Activated CD8-positive, alpha-beta memory T cell treated with anti-CD3 and anti-CD28 coated beads, Interleukin-2, amount 50 U/mL, for 24 hours (primary cell): ENCODE measurements at regions not wholly inside any gene's neighbourhood (a gene's known extent, or its start where the extent isn't known, plus 50 kb on each side); places are given as distances from the start of the nearest gene placed in this dataset.
A peak's percentile ranks its signal among the peaks of the same experiment; 100 is the strongest.

Source experiments
- DNase-seq: peaks from one replicate; pipeline ENCODE4 v3.0.0-alpha.2; 2020; ENCODE audit errors: extremely low read depth

- no peak for DNase-seq
Observed at GRCh38 chr10:62631241-62631640, 173.3 kb upstream of the ADO start.

- no peak for DNase-seq
Observed at GRCh38 chr10:62632071-62632809, 172.3 kb upstream of the ADO start.

GRCh38 chr10:62633976-62634375, 170.5 kb upstream of the ADO start:
- no peak for DNase-seq

DNA sequence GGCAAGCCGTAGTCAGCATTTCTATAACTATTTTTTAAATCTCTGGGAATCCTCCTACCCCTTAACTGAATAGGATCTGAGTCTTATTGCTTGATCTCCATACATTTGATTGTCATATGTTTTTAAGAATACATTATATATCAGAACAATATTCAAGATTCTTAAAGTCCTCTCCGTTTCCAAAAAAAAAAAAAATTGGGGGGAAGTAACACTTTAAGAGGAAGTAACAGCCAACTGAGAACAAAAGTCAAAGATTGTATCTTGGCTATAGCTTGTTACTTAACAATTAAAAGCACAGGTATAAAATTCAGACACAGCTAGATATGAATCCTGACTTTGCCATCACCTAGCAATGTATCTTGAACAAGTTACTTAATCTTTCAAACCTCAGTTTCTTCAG, 169.9 kb upstream of the ADO start:
- DNase-seq, result no peak

- no peak for DNase-seq
Observed at GRCh38 chr10:62635127-62635526, 169.4 kb upstream of the ADO start.

DNA sequence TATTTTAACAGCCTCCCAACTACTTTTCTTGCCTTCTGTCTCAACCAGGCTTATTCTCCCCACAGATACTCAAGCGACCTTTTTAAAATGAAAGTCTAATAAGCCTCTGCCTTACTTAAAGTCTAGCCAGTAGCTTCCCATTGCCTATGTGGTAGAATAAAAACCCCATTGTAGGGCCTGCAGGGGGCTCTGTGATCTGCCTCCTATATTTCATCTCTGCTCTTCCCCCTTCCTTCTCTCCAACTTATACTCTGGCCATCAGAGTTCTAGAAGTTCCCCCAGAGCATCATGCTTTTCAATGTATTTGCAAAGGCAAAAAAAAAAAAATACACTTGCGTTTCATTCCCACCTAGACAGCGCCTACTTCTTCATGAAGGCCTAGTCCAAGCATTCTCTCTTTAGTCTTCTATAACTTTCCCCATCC, 167.7 kb upstream of the ADO start:
- DNase-seq, result no peak

DNA sequence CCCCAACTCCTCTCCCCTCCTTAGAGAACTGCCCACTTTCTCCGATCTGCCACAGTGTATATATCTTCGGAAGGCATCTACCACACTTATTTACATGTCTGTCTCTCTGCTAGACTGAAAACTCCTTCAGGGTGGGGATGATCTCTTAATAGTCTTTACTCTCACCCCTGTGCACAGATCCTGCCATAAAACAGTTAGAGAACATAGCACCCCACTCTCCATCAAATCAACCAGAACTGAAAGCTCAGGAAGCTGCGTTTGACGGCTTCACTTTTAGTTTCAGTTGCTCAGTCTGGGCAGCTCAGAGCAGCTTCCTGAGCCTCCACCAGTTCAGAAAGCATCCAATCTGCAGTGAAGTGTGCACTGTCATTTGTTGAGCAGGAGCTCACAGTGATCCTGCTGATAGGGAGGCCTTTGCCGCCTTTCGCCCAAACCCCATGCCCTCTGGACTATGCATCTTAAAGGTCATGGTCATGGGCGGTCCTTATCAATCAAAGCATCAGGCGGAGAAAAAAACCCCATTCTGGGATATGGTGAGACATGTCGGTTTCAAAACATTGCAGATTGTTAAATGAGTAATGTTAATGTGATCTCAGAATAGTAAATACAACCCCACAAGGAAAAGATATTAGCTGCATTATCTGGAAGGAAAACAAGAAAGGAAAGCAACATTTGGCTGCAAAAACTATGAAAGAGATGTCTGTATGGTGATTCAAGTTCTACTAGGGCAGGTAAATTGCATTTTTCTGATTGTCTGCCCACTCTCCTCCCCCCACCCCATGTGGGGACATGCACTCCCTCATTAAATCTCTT, 167.1 kb upstream of the ADO start:
- DNase-seq, result peak; percentile 52

DNA sequence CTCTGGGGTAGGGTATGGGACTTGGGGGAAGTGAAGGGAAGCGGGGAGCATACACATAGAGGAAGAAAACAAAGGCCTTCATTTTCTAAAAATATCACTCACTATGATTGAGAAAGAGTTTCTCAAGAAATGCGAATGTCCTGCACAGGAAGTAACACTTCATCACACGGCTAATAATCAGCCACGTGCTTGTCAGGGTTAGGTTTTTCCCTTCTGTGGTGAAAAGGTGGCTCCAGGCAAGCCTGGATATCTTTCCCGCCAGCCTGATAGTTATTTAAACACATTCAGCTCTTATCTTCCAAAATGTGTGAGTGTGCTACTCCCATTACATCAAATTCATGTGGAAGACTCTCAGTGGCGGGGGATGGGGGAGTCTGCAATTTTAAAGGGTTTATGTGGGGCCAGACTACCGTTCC, 166.4 kb upstream of the ADO start:
- DNase-seq, result no peak

DNA sequence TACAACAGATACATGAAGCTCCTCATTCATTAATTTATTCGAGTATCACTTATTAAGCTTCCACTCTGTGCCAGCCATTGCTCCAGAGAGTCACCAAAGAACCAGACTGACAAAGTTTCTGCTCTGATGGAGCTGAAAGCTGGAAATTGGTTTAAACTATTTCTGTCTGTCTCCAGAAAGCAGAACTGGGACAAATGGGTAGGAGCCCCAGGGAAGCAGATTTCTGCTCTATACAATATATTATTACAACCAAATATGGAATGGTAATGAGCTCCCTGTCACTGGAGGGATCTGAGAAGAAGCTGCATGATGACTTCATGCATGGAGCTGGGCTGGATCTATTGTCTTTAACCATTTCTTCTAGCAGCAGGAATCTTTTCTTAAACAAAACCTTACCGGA, 165.4 kb upstream of the ADO start:
- no peak for DNase-seq

GRCh38 chr10:62640411-62640810, 164.1 kb upstream of the ADO start:
- DNase-seq, result no peak

GRCh38 chr10:62643606-62644587, 160.6 kb upstream of the ADO start:
- DNase-seq, result no peak

DNA sequence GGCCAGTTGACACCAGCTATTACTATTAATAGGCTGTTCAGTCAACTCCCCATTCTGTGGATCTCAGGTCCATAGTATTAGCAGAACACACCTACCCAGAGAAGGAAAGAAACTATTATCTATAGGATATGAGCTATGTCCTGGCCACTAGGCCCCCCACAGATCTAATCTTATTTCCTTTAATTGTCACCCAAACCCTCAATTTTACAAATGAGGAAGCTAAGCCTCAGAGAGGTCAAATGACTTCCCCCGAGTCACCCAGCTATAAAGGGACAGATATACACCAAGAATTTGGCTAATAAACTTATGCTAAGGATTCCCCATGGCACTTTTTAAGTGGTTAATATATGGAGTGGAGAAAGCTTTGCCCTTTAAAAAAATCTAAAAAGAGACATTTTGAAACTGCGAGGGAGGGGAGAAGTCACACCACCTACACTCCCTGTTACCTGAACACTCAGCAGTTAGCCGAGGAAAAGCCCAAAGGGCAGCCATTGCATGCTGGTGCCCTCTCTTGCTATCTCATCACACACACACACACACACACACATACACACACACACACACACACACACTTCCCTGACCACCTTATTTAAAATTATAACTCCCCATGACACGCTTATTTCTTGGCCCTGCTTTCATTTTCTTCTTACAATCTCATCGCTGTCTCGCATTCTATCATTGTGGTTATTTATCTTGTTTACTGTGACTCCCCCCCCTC, 157.0 kb upstream of the ADO start:
- DNase-seq, result no peak

DNA sequence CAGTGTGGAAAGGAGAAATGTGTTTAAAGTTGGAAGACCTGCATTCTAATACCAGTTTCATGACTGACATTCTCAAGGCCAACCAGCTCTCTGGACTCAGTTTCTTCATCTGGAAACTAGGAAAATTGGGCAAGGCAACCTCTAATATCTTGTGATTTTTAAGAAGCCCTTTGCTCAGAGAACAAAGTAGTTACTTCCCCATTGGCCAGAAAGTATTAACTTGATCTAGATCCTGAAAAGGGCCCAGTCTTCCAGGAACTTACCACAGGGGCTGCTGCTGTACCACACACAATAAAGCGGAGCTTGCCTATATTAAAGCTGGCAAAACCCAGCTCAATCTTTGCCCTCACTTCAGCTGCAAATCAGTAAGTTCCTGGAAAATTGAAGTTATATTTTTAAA, 155.6 kb upstream of the ADO start:
- DNase-seq, result no peak

- DNase-seq, result no peak
Observed at GRCh38 chr10:62650411-62650810, 154.1 kb upstream of the ADO start.

DNA sequence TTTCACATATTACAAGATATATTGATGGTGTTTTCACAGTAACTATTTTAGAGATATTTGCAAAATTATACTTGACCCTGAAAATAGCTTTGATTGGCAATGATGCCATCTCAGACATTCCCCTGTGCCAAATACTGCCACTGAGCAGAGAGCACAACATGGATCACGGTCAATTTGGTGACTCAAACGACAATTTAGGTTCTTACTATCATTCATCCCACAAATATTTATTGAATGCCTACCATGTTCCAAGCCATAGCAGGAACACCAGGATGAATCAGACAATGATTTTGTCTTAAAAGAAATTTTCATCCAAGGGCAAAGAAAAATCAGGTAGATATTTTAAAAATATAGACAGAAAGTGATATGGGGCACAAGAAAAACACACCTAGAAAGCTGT, 153.2 kb upstream of the ADO start:
- DNase-seq, result no peak

GRCh38 chr10:62652114-62652513, 152.4 kb upstream of the ADO start:
- no peak for DNase-seq

GRCh38 chr10:62652564-62652963, 152.0 kb upstream of the ADO start:
- no peak for DNase-seq

GRCh38 chr10:62653254-62653653, 151.3 kb upstream of the ADO start:
- DNase-seq, result no peak

- no peak for DNase-seq
Observed at GRCh38 chr10:62654966-62655336, 149.6 kb upstream of the ADO start.

GRCh38 chr10:62655337-62655994, 149.1 kb upstream of the ADO start:
- DNase-seq, result no peak

DNA sequence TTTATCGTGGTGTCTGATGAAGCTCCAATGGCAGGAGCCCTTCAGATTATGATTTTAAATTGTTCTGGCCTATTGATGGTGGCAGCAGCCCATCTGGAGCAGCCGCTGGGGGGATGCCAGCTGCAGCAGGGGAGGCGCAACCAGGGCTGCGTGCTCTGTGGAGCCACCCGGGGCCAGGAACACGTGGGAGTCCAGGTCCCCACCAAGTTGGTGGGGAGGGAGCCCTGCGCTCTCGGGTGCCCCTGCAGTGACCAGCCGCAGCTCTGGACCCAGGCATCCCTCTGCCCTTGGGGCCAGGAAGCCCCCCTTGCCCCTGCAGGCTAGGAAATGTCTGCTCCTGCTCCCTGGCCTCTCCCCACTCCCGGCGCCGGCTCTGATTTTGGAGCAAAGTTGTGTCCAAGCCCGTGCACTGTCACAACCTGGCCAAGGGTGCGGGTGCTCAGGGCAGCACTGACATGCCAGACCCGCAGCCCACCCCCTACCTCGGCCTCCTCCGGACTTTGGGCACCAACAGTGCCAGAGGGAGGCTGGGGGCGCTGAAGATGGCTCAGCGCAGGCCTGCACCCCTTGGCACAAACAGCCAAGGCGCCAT, 147.2 kb upstream of the ADO start:
- DNase-seq, result no peak
